ENCODE measurements at regions not wholly inside any gene's neighbourhood (a gene's known extent, or its start where the extent isn't known, plus 50 kb on each side); places are given as distances from the start of the nearest gene placed in this dataset.

DNA sequence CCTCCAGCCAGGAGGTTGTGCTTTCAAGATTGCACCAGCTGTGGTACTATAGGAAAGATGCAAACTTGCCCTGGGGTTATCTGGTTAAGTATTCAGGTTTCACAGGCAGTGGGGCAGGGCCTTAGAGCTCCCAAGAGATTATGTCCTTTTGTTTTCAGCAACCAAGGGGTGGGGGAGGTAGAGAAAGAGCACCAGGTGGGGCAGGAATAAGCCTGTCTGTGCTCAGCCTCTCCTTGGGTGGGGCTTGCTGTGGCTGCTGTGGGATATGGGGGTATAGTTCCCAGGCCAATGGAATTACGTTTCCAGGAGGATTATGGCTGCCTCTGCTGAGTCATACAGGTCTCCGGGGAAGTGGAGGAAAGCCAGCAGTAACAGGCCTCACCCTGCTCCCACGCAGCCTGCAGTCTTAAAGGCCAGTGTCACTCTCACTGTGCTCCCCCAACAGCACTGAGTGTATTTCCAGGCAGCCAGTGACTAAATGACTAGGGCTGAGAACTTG is 508.6 kb downstream of the RWDD3 start:
- TF ChIP-seq, protein P1, sequence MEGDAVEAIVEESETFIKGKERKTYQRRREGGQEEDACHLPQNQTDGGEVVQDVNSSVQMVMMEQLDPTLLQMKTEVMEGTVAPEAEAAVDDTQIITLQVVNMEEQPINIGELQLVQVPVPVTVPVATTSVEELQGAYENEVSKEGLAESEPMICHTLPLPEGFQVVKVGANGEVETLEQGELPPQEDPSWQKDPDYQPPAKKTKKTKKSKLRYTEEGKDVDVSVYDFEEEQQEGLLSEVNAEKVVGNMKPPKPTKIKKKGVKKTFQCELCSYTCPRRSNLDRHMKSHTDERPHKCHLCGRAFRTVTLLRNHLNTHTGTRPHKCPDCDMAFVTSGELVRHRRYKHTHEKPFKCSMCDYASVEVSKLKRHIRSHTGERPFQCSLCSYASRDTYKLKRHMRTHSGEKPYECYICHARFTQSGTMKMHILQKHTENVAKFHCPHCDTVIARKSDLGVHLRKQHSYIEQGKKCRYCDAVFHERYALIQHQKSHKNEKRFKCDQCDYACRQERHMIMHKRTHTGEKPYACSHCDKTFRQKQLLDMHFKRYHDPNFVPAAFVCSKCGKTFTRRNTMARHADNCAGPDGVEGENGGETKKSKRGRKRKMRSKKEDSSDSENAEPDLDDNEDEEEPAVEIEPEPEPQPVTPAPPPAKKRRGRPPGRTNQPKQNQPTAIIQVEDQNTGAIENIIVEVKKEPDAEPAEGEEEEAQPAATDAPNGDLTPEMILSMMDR (conservative IDR thresholded peaks at IDR 0.05; ENCODE audit: low read depth, low read length) = no peak
- DNase-seq (ENCODE audit: low read depth) = peak; percentile 95
- H3K4me3 ChIP-seq (ENCODE audit: low read length) = no peak overlapping the region

DNA sequence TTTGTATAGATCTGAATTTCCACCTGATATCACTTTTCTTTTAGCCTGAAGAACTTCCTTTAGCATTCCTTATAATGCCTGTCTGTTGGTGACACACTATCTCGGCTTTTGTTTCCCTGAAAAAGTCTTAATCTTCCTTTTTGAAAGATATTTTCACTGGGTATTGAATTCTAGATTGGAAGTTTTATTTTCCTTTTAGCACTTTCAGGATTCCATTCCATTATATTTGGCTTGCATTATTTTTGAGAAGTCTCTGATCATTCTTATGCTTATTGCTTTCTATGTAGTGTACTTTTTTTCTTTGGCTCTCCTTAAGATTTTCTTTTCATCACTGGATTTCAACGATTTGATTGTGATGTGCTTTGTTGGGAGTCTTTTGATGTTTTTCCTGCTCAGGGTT is 510.7 kb downstream of the RWDD3 start:
- no peak for DNase-seq (ENCODE audit: low read depth)
- TF ChIP-seq, protein P1 (conservative IDR thresholded peaks at IDR 0.05; ENCODE audit: low read depth, low read length) = no peak
- no peak overlapping the region for H3K4me3 ChIP-seq (ENCODE audit: low read length)

DNA sequence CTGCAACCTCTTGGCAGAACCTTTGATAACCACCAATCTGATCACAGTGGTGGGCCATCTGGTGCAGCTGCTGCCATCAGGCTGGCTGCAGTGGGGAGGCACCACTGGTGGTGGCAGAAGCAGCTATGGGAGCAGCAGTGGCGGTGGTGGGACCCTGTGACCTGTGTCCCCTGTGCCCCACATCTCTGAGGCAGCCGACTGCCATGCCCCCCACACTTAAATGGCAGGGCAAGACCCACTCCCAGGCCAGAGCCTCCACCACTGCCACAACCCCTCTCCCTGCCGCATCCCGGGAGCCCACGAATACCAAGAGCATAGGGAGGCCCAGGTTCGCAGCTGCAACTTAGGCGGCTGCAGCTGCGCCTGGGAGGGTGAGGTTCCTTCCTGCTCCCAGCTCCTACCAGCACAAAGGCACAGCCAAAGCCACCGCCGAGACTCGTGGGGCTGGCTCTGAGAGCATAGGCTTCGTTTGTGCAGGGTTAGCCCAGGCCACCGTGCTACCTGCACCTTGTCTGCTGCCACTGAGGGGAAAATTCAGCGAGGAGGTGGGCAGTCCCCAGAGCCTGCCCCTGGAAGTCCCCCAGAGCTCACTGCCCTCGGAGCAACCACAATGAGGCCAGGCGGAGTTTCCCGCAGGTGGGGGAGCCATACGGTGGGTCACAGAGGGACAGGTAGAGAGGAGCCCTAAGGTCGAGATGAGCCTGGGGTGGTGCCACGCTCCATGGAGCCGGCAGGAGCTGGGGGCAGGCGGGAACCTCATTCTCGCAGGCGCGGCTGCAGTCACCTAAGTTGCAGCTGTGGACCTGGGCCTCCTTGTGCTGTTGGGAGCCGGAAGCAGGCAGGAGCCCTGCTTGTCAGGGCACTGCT is 518.7 kb downstream of the RWDD3 start:
- H3K4me3 ChIP-seq (ENCODE audit: low read length) = no peak overlapping the region
- no peak for DNase-seq (ENCODE audit: low read depth)
- TF ChIP-seq, protein P1 (conservative IDR thresholded peaks at IDR 0.05; ENCODE audit: low read depth, low read length) = no peak

DNA sequence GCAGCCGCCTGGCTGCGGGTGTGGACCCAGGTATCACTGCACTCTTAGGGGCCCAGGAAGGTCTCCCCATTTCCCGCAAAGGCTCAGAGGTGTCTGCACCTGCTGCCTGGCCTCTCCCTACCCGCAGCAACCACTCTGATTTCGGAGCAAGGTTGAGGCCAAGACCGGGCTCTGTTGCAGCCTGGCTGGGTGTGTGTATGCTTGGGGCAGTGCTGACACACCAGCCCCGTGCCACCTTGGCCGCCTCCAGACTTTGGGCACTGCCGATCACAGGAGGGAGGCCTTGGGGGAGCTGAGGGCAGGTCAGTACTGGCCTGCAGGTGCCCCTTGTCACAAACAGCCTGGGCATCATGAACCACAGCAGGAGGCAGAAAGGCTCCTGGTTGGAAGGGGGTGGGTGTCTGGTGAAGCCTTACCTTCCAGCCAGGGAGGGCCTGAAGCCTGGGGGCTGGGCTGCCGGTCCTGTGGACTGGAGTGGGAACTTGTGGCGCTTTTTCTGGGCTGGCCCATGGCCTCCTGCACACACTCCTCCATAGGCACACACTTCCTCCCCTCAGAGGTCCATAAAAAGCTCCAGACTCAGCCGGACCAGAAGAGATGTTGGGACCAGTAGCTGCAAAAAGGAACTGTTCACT is 519.5 kb downstream of the RWDD3 start:
- no peak for DNase-seq (ENCODE audit: low read depth)
- no peak overlapping the region for H3K4me3 ChIP-seq (ENCODE audit: low read length)
- TF ChIP-seq, protein P1 (conservative IDR thresholded peaks at IDR 0.05; ENCODE audit: low read depth, low read length) = no peak

DNA sequence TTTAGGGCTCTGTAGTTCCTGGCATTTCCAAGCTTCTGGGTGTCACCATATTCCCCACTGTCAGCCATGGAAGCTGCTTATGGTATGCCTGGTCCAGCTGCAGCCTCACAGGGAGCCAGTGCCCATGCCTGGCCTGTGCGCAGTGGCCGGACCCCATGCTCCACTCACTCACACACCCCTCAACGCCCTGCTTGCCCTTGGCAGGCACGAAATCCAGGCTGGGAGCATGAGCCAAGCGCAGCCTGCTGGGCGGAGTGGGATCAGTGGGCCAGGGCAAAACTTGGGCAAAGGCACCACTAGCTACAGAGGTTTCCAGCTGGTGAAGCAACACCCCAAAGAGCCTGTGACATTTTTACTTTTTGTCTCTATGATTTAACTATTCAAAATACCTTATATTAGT is 520.4 kb downstream of the RWDD3 start:
- TF ChIP-seq, protein P1 (conservative IDR thresholded peaks at IDR 0.05; ENCODE audit: low read depth, low read length) = no peak
- H3K4me3 ChIP-seq (ENCODE audit: low read length) = no peak overlapping the region
- DNase-seq (ENCODE audit: low read depth) = no peak

DNA sequence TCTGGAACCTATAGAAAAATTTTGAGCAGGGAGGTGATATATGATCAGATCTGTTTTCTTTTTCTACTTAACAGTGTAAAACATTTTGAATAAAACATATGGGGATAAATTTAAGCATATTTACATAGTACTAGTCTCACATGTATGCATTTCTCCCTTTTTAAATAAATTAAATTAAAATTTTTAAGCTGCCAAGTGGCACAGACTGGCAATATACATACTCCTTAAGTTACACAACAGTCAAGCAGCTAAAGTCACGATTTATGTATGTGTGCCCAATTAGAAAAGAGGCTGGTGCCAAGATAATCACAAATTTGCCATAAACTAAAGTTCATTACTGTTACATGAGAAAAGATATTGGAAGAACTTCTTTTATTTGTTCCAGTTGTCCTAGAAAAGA is 532.0 kb downstream of the RWDD3 start:
- no peak overlapping the region for H3K4me3 ChIP-seq (ENCODE audit: low read length)
- DNase-seq (ENCODE audit: low read depth) = no peak
- TF ChIP-seq, protein P1 (conservative IDR thresholded peaks at IDR 0.05; ENCODE audit: low read depth, low read length) = no peak
